CD4-positive, alpha-beta T cell (primary cell): ENCODE measurements at regions not wholly inside any gene's neighbourhood (a gene's known extent, or its start where the extent isn't known, plus 50 kb on each side); places are given as distances from the start of the nearest gene placed in this dataset.

Experiments
- ATAC-seq: fragments of 200-7000 bp; cut with Tn5 transposase; one replicate; pipeline ENCODE4 v1.10.0; 2022; ENCODE audit warnings: mild to moderate bottlenecking; ENCODE audit not compliant: poor library complexity
- CTCF ChIA-PET: fragments of 350-600 bp; sonication (Branson Sonifier 250); formaldehyde crosslinking; loops from one replicate; lab custom pipeline; 2021; ENCODE audit warnings: antibody characterized with exemption, inconsistent platforms; lab: Charles Lee
- POLR2A ChIA-PET: fragments of 350-600 bp; sonication (Branson Sonifier 250); formaldehyde crosslinking; loops from one replicate; lab custom pipeline; 2021; ENCODE audit warnings: antibody characterized with exemption, inconsistent platforms; lab: Charles Lee
- DNase-seq, 14 experiments: peaks; one replicate each; pipeline ENCODE4 v3.0.0-alpha.2; 2013 to 2020; ENCODE audit warnings: mixed read lengths in 2 of 14
- H3K27ac ChIP-seq, 2 donors: one replicate each; pipeline versions ENCODE4 v1.5.1 to v1.7.0; 2013; ENCODE audit warnings: low read length in 2 of 2, low read depth in 1 of 2, mild to moderate bottlenecking in 1 of 2
- H3K27me3 ChIP-seq, 2 experiments: 1 replicate in 1 of 2; 2 replicates in 1 of 2; pipeline versions ENCODE4 v1.6.1 to v1.7.0; 2013; ENCODE audit warnings: low read length in 2 of 2, control low read depth in 1 of 2, mild to moderate bottlenecking in 1 of 2, moderate library complexity in 1 of 2; ENCODE audit not compliant: insufficient read depth in 2 of 2, control insufficient read depth in 1 of 2
- H3K36me3 ChIP-seq: one replicate; pipeline ENCODE4 v1.6.1; 2013; ENCODE audit warnings: low read length, control low read depth; ENCODE audit not compliant: insufficient read depth
- H3K4me1 ChIP-seq: one replicate; pipeline ENCODE4 v1.6.1; 2013; ENCODE audit warnings: low read length, control low read depth; ENCODE audit not compliant: insufficient read depth
- H3K4me3 ChIP-seq: one replicate; pipeline ENCODE4 v1.5.1; 2013; ENCODE audit warnings: mild to moderate bottlenecking, low read length, moderate library complexity
- H3K9me3 ChIP-seq, 2 experiments: 1 replicate in 1 of 2; 2 replicates in 1 of 2; pipeline versions ENCODE4 v1.6.1 to v1.7.0; 2013; ENCODE audit warnings: low read length in 2 of 2, mild to moderate bottlenecking in 2 of 2, control low read depth in 1 of 2, moderate library complexity in 1 of 2; ENCODE audit not compliant: control insufficient read depth in 1 of 2, insufficient read depth in 1 of 2
- H3K27ac Mint-ChIP-seq: one replicate; pipeline ENCODE4 v1.8.0; 2020; ENCODE audit warnings: mixed read lengths
- H3K27me3 Mint-ChIP-seq: one replicate; pipeline ENCODE4 v1.8.0; 2021; ENCODE audit warnings: mixed read lengths
- H3K36me3 Mint-ChIP-seq: one replicate; pipeline ENCODE4 v1.8.0; 2021; ENCODE audit warnings: low read depth, mixed read lengths
- H3K4me1 Mint-ChIP-seq: one replicate; pipeline ENCODE4 v1.8.0; 2021; ENCODE audit warnings: low read depth, mixed read lengths
- H3K4me3 Mint-ChIP-seq: one replicate; pipeline ENCODE4 v1.8.0; 2020; ENCODE audit warnings: mild to moderate bottlenecking, mixed read lengths
- H3K9me3 Mint-ChIP-seq: one replicate; pipeline ENCODE4 v1.8.0; 2020; ENCODE audit warnings: mixed read lengths
- intact Hi-C, 2 experiments: fragments of 100-400 bp; cut with DNase I in 1 of 2; cut with micrococcal nuclease in 1 of 2; formaldehyde crosslinking; loops; one replicate each; pipeline versions ENCODE4 v1.15.1 to v1.9.0; 2023 to 2025; cut with DNase I, micrococcal nuclease
- TF ChIP-seq, protein P1 (sequence below): fragments of 200-600 bp; IDR thresholded peaks from one replicate; pipeline ENCODE4 v1.8.0; 2022; ENCODE audit warnings: antibody characterized with exemption, mild to moderate bottlenecking

DNA sequence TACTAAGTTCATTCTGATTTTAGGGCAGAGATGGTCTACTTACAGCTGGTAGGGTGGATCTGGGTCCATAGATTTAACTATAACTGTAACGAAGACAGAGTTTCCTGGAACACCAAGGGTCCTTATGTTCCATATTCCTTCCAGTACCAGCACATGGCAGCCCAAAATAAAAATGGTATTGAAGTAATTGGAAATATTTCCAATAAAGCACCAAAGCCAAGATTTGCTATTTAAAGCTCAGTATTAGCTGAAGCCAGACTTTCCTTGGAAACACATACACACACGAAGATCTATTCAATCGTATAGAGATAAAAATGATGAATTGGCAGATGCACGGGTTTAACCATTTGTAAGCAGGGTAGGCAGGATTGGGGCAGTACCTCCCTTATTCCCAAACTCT, 289.1 kb upstream of the SORCS1 start:
- TF ChIP-seq, protein P1, sequence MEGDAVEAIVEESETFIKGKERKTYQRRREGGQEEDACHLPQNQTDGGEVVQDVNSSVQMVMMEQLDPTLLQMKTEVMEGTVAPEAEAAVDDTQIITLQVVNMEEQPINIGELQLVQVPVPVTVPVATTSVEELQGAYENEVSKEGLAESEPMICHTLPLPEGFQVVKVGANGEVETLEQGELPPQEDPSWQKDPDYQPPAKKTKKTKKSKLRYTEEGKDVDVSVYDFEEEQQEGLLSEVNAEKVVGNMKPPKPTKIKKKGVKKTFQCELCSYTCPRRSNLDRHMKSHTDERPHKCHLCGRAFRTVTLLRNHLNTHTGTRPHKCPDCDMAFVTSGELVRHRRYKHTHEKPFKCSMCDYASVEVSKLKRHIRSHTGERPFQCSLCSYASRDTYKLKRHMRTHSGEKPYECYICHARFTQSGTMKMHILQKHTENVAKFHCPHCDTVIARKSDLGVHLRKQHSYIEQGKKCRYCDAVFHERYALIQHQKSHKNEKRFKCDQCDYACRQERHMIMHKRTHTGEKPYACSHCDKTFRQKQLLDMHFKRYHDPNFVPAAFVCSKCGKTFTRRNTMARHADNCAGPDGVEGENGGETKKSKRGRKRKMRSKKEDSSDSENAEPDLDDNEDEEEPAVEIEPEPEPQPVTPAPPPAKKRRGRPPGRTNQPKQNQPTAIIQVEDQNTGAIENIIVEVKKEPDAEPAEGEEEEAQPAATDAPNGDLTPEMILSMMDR = no peak
- Mint-ChIP-seq H3K9me3 (peaks cover 8% of the 10 kb centered on the region), H3K27ac (no peak overlapping the region), H3K27me3 (no peaks in the 10 kb centered on the region), H3K36me3 (no peaks in the 10 kb centered on the region), H3K4me3 (no peak overlapping the region), H3K4me1 (no peaks in the 10 kb centered on the region)
- no peaks in the 10 kb centered on the region for H3K4me1 ChIP-seq
- intact Hi-C loops = no loop called here
- CTCF ChIA-PET = no interaction called here
- peaks cover 0 to 5% of the 10 kb centered on the region in 2 experiments for H3K9me3 ChIP-seq
- H3K27ac ChIP-seq = no peak overlapping the region
- H3K36me3 ChIP-seq = no peaks in the 10 kb centered on the region
- DNase-seq = no peak
- no peak overlapping the region for H3K4me3 ChIP-seq
- no peak for ATAC-seq
- POLR2A ChIA-PET = no interaction called here
- H3K27me3 ChIP-seq = no peaks in the 10 kb centered on the region

DNA sequence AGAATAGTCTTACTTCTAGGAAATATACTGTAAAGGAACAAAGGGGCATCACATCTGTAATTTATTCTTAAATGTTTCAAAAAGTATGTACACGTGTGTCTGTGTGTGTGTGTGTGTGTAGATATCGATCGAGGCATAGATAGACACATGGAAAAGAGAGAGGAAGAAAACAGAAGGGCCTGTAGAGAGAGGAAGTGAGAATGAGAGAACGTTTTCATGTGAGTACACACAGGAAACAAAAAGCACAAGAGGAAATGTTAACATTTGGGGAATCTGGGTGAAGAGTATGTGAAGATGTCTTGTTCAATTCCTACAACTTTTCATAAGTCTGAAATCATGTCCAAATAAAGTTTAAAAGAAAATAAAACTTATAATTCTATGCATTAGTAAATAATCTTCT, 286.5 kb upstream of the SORCS1 start:
- H3K27me3 Mint-ChIP-seq = no peaks in the 10 kb centered on the region

DNA sequence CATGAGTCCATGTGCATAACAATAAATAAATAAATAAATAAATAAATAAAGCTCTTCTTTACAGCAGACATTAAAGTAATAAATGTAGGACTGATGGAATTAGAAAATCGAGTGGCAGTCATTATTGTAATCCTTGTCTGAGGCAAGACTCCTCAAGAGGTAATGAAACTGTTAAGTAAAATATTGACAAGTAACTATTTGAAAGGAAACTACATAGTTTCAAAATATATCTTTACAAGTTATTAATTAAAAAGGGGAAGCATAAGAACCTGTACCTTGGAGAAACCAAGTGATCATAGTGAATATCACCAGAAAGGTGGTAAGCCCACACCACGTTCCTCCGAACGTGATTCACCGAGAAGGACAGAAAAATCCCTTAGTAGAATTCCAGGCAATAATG, 285.6 kb upstream of the SORCS1 start:
- H3K27me3 ChIP-seq = no peaks in the 10 kb centered on the region
- ATAC-seq (no peak), DNase-seq (no peak)
- no peak overlapping the region for H3K27ac Mint-ChIP-seq
- ChIA-PET CTCF (no interaction called here), POLR2A (no interaction called here)
- H3K4me1 Mint-ChIP-seq = no peaks in the 10 kb centered on the region
- no peak overlapping the region for H3K27ac ChIP-seq
- peaks cover 18% of the 10 kb centered on the region for H3K9me3 Mint-ChIP-seq
- intact Hi-C loops = no loop called here
- H3K4me3 Mint-ChIP-seq = no peak overlapping the region
- H3K4me3 ChIP-seq = no peak overlapping the region
- no peaks in the 10 kb centered on the region for H3K4me1 ChIP-seq
- no peaks in the 10 kb centered on the region for H3K36me3 ChIP-seq
- H3K36me3 Mint-ChIP-seq = no peaks in the 10 kb centered on the region
- H3K9me3 ChIP-seq = no peaks in the 10 kb centered on the region
- TF ChIP-seq, protein P1 = no peak
- no peaks in the 10 kb centered on the region for H3K27me3 Mint-ChIP-seq

More for the DNA sequence above, 286.5 kb upstream of the SORCS1 start:
- Histone ChIP-seq H3K27me3 (no peaks in the 10 kb centered on the region), H3K36me3 (no peaks in the 10 kb centered on the region), H3K27ac (no peak overlapping the region), H3K4me1 (no peaks in the 10 kb centered on the region), H3K4me3 (no peak overlapping the region), H3K9me3 (no peaks in the 10 kb centered on the region)
- H3K27ac Mint-ChIP-seq = no peak overlapping the region
- peaks cover 18% of the 10 kb centered on the region for H3K9me3 Mint-ChIP-seq
- no peaks in the 10 kb centered on the region for H3K36me3 Mint-ChIP-seq
- H3K4me1 Mint-ChIP-seq = no peaks in the 10 kb centered on the region
- POLR2A ChIA-PET = no interaction called here
- DNase-seq (no peak), ATAC-seq (no peak)
- CTCF ChIA-PET = no interaction called here
- no peak overlapping the region for H3K4me3 Mint-ChIP-seq
- intact Hi-C loops = no loop called here
- TF ChIP-seq, protein P1 = no peak
